ENCODE measurements at regions not wholly inside any gene's neighbourhood (a gene's known extent, or its start where the extent isn't known, plus 50 kb on each side); places are given as distances from the start of the nearest gene placed in this dataset.

GRCh38 chr9:105129731-105130130 is 114.7 kb upstream of the SLC44A1 start:
- DNase-seq = no peak
- no peak overlapping the region for H3K4me3 ChIP-seq
- H3K4me1 ChIP-seq = no peaks in the 10 kb centered on the region
- no peaks in the 10 kb centered on the region for H3K9me3 ChIP-seq
- intact Hi-C loops (cut with DNase I) = no loop called here
- H3K27ac ChIP-seq = no peak overlapping the region
- ATAC-seq = no peak
- TF ChIP-seq CTCF (IDR thresholded peaks at IDR 0.05) (no peak), POLR2A (IDR thresholded peaks at IDR 0.05) (no peak)
- WGBS, 2 donors = 64 to 100% methylated on average over 1 of the region's 1 CpG
- no peaks in the 10 kb centered on the region for H3K27me3 ChIP-seq
- H3K36me3 ChIP-seq (replicated peaks in 1 of 2; ENCODE audit: insufficient read depth in 1 of 2, low read depth in 2 of 2) = no peaks in the 10 kb centered on the region

GRCh38 chr9:105131981-105132380 is 112.5 kb upstream of the SLC44A1 start:
- DNase-seq (no peak), ATAC-seq (no peak)
- TF ChIP-seq CTCF (IDR thresholded peaks at IDR 0.05) (no peak), POLR2A (IDR thresholded peaks at IDR 0.05) (no peak)
- Histone ChIP-seq H3K27me3 (no peaks in the 10 kb centered on the region), H3K4me1 (no peaks in the 10 kb centered on the region), H3K36me3 (replicated peaks in 1 of 2; ENCODE audit: insufficient read depth in 1 of 2, low read depth in 2 of 2) (no peaks in the 10 kb centered on the region), H3K27ac (no peak overlapping the region), H3K4me3 (no peak overlapping the region), H3K9me3 (no peaks in the 10 kb centered on the region)
- intact Hi-C loops (cut with DNase I) = no loop called here
- WGBS, 2 donors = 77 to 82% methylated on average over 3 of the region's 3 CpGs

GRCh38 chr9:105132606-105133005 is 111.8 kb upstream of the SLC44A1 start:
- Histone ChIP-seq H3K27ac (no peak overlapping the region), H3K27me3 (no peaks in the 10 kb centered on the region), H3K4me3 (no peak overlapping the region), H3K9me3 (no peaks in the 10 kb centered on the region), H3K36me3 (replicated peaks in 1 of 2; ENCODE audit: insufficient read depth in 1 of 2, low read depth in 2 of 2) (no peaks in the 10 kb centered on the region), H3K4me1 (no peaks in the 10 kb centered on the region)
- 67 to 75% methylated on average over 2 of the region's 2 CpGs for WGBS, 2 donors
- intact Hi-C loops (cut with DNase I) = no loop called here
- ATAC-seq = no peak
- no peak for TF ChIP-seq CTCF (IDR thresholded peaks at IDR 0.05)
- TF ChIP-seq POLR2A (IDR thresholded peaks at IDR 0.05) = no peak
- no peak for DNase-seq

- ATAC-seq (no peak), DNase-seq (no peak)
- H3K27ac ChIP-seq = no peak overlapping the region
- H3K27me3 ChIP-seq = no peaks in the 10 kb centered on the region
- no peak overlapping the region for H3K4me3 ChIP-seq
- intact Hi-C loops (cut with DNase I) = no loop called here
- H3K9me3 ChIP-seq = no peaks in the 10 kb centered on the region
- 79 to 83% methylated on average over 5 of the region's 5 CpGs for WGBS, 2 donors
- TF ChIP-seq POLR2A (IDR thresholded peaks at IDR 0.05) (no peak), CTCF (IDR thresholded peaks at IDR 0.05) (no peak)
- no peaks in the 10 kb centered on the region for H3K36me3 ChIP-seq (replicated peaks in 1 of 2; ENCODE audit: insufficient read depth in 1 of 2, low read depth in 2 of 2)
- peaks cover 5% of the 10 kb centered on the region for H3K4me1 ChIP-seq
Measured at GRCh38 chr9:105138306-105138801, 106.1 kb upstream of the SLC44A1 start.

Data from body of pancreas (tissue), 4 donors.